ENCODE measurements at regions not wholly inside any gene's neighbourhood (a gene's known extent, or its start where the extent isn't known, plus 50 kb on each side); places are given as distances from the start of the nearest gene placed in this dataset.

GRCh38 chr1:192066202-192066601 lies 92.1 kb upstream of the RGS18 start:
- DNase-seq (ENCODE audit: low spot score in 2 of 2) (no peak), ATAC-seq (no peak)
- H3K36me3 Mint-ChIP-seq, result no peaks in the 10 kb centered on the region
- no peaks in the 10 kb centered on the region for H3K4me1 Mint-ChIP-seq
- no peak overlapping the region for H3K4me3 Mint-ChIP-seq
- peaks cover 14% of the 10 kb centered on the region for H3K9me3 Mint-ChIP-seq
- no peak overlapping the region for H3K27ac Mint-ChIP-seq

- H3K27ac Mint-ChIP-seq, result no peak overlapping the region
- no peak for ATAC-seq
- H3K9me3 Mint-ChIP-seq, result peaks cover 17% of the 10 kb centered on the region
- no peaks in the 10 kb centered on the region for H3K4me1 Mint-ChIP-seq
- no peak for DNase-seq (ENCODE audit: low spot score in 2 of 2)
- no peaks in the 10 kb centered on the region for H3K36me3 Mint-ChIP-seq
- H3K4me3 Mint-ChIP-seq, result no peak overlapping the region
These were observed 90.9 kb upstream of the RGS18 start for GRCh38 chr1:192067360-192067759.

- Mint-ChIP-seq H3K9me3 (peaks cover 17% of the 10 kb centered on the region), H3K27ac (no peak overlapping the region), H3K4me3 (no peak overlapping the region), H3K4me1 (no peaks in the 10 kb centered on the region), H3K36me3 (no peaks in the 10 kb centered on the region)
- no peak for ATAC-seq
- no peak for DNase-seq (ENCODE audit: low spot score in 2 of 2)
These were observed 88.0 kb upstream of the RGS18 start for GRCh38 chr1:192070213-192070612.

- no peak for DNase-seq (ENCODE audit: low spot score in 2 of 2)
- H3K9me3 Mint-ChIP-seq, result peaks cover 4% of the 10 kb centered on the region
- no peak for ATAC-seq
- no peaks in the 10 kb centered on the region for H3K4me1 Mint-ChIP-seq
- no peak overlapping the region for H3K27ac Mint-ChIP-seq
- H3K4me3 Mint-ChIP-seq, result no peak overlapping the region
- H3K36me3 Mint-ChIP-seq, result no peaks in the 10 kb centered on the region
These were observed 77.6 kb upstream of the RGS18 start for GRCh38 chr1:192080684-192081083.

- H3K9me3 Mint-ChIP-seq, result peaks cover 4% of the 10 kb centered on the region
- H3K27ac Mint-ChIP-seq, result no peak overlapping the region
- no peaks in the 10 kb centered on the region for H3K4me1 Mint-ChIP-seq
- H3K36me3 Mint-ChIP-seq, result no peaks in the 10 kb centered on the region
- ATAC-seq, result no peak
- no peak for DNase-seq (ENCODE audit: low spot score in 2 of 2)
- H3K4me3 Mint-ChIP-seq, result no peak overlapping the region
These were observed 76.9 kb upstream of the RGS18 start for GRCh38 chr1:192081359-192081758.

GRCh38 chr1:192086644-192087043 lies 71.6 kb upstream of the RGS18 start:
- Mint-ChIP-seq H3K27ac (no peak overlapping the region), H3K9me3 (peaks cover 11% of the 10 kb centered on the region), H3K36me3 (no peaks in the 10 kb centered on the region), H3K4me1 (no peaks in the 10 kb centered on the region), H3K4me3 (no peak overlapping the region)
- ATAC-seq, result no peak
- no peak for DNase-seq (ENCODE audit: low spot score in 2 of 2)

- no peaks in the 10 kb centered on the region for H3K36me3 Mint-ChIP-seq
These were observed 70.9 kb upstream of the RGS18 start for GRCh38 chr1:192087334-192087733.

GRCh38 chr1:192088496-192088895 lies 69.8 kb upstream of the RGS18 start:
- Mint-ChIP-seq H3K9me3 (peaks cover 14% of the 10 kb centered on the region), H3K36me3 (no peaks in the 10 kb centered on the region), H3K27ac (no peak overlapping the region), H3K4me3 (no peak overlapping the region), H3K4me1 (no peaks in the 10 kb centered on the region)
- no peak for DNase-seq (ENCODE audit: low spot score in 2 of 2)
- no peak for ATAC-seq

More at GRCh38 chr1:192087334-192087733, 70.9 kb upstream of the RGS18 start:
- no peaks in the 10 kb centered on the region for H3K4me1 Mint-ChIP-seq
- peaks cover 14% of the 10 kb centered on the region for H3K9me3 Mint-ChIP-seq
- ATAC-seq (no peak), DNase-seq (ENCODE audit: low spot score in 2 of 2) (no peak)
- H3K4me3 Mint-ChIP-seq, result no peak overlapping the region
- H3K27ac Mint-ChIP-seq, result no peak overlapping the region

GRCh38 chr1:192098001-192098400 lies 60.3 kb upstream of the RGS18 start:
- no peak for DNase-seq (ENCODE audit: low spot score in 2 of 2)
- Mint-ChIP-seq H3K4me3 (no peak overlapping the region), H3K36me3 (no peaks in the 10 kb centered on the region), H3K9me3 (peaks cover 21% of the 10 kb centered on the region), H3K4me1 (no peaks in the 10 kb centered on the region), H3K27ac (no peak overlapping the region)
- ATAC-seq, result no peak

GRCh38 chr1:192099328-192099727 lies 58.9 kb upstream of the RGS18 start:
- DNase-seq (ENCODE audit: low spot score in 2 of 2) (no peak), ATAC-seq (no peak)
- Mint-ChIP-seq H3K9me3 (peaks cover 21% of the 10 kb centered on the region), H3K4me1 (no peaks in the 10 kb centered on the region), H3K36me3 (no peaks in the 10 kb centered on the region), H3K27ac (no peak overlapping the region), H3K4me3 (no peak overlapping the region)

GRCh38 chr1:192100686-192101468 lies 57.4 kb upstream of the RGS18 start:
- no peak for DNase-seq (ENCODE audit: low spot score in 2 of 2)
- no peaks in the 10 kb centered on the region for H3K36me3 Mint-ChIP-seq
- peaks cover 14% of the 10 kb centered on the region for H3K9me3 Mint-ChIP-seq
- no peak overlapping the region for H3K4me3 Mint-ChIP-seq
- no peak overlapping the region for H3K27ac Mint-ChIP-seq
- no peaks in the 10 kb centered on the region for H3K4me1 Mint-ChIP-seq
- ATAC-seq, result no peak

- H3K9me3 Mint-ChIP-seq, result peaks cover 11% of the 10 kb centered on the region
- H3K4me3 Mint-ChIP-seq, result no peak overlapping the region
- H3K4me1 Mint-ChIP-seq, result no peaks in the 10 kb centered on the region
- no peaks in the 10 kb centered on the region for H3K36me3 Mint-ChIP-seq
- ATAC-seq (no peak), DNase-seq (ENCODE audit: low spot score in 2 of 2) (no peak)
- H3K27ac Mint-ChIP-seq, result no peak overlapping the region
These were observed 54.1 kb upstream of the RGS18 start for GRCh38 chr1:192104128-192104527.

- no peaks in the 10 kb centered on the region for H3K4me1 Mint-ChIP-seq
- DNase-seq (ENCODE audit: low spot score in 2 of 2) (no peak), ATAC-seq (no peak)
- H3K36me3 Mint-ChIP-seq, result no peaks in the 10 kb centered on the region
- peaks cover 11% of the 10 kb centered on the region for H3K9me3 Mint-ChIP-seq
- no peak overlapping the region for H3K4me3 Mint-ChIP-seq
- H3K27ac Mint-ChIP-seq, result no peak overlapping the region
These were observed 53.4 kb upstream of the RGS18 start for GRCh38 chr1:192104852-192105251.

GRCh38 chr1:192108161-192108560 lies 50.1 kb upstream of the RGS18 start:
- Mint-ChIP-seq H3K36me3 (no peaks in the 10 kb centered on the region), H3K27ac (no peak overlapping the region), H3K9me3 (peaks cover 2% of the 10 kb centered on the region), H3K4me3 (no peak overlapping the region), H3K4me1 (no peaks in the 10 kb centered on the region)
- no peak for DNase-seq (ENCODE audit: low spot score in 2 of 2)
- no peak for ATAC-seq
